ENCODE measurements at regions not wholly inside any gene's neighbourhood (a gene's known extent, or its start where the extent isn't known, plus 50 kb on each side); places are given as distances from the start of the nearest gene placed in this dataset.
"Not testable (repeated sequence)": the region's sequence is repeated elsewhere in the genome, so short reads cannot be mapped to it uniquely, and the experiment has no call there.

GRCh38 chr14:98223710-98224109 lies 1048.3 kb downstream of the BCL11B start:
- not testable (repeated sequence) for DNase-seq

- no peak for DNase-seq
These were observed 1045.6 kb downstream of the BCL11B start for GRCh38 chr14:98226411-98226810.

- no peak for DNase-seq
These were observed 1044.8 kb downstream of the BCL11B start for GRCh38 chr14:98227000-98227726.

- no peak for DNase-seq
These were observed 1044.3 kb downstream of the BCL11B start for GRCh38 chr14:98227727-98228111.

GRCh38 chr14:98229656-98230366 lies 1042.2 kb downstream of the BCL11B start:
- no peak for DNase-seq

GRCh38 chr14:98230411-98230810 lies 1041.6 kb downstream of the BCL11B start:
- no peak for DNase-seq

GRCh38 chr14:98231210-98231609 lies 1040.8 kb downstream of the BCL11B start:
- DNase-seq, result no peak

- no peak for DNase-seq
These were observed 1038.3 kb downstream of the BCL11B start for GRCh38 chr14:98233656-98234055.

- no peak for DNase-seq
These were observed 1037.8 kb downstream of the BCL11B start for GRCh38 chr14:98234208-98234607.

- DNase-seq, result no peak
These were observed 1035.7 kb downstream of the BCL11B start for GRCh38 chr14:98236314-98236713.

- DNase-seq, result no peak
These were observed 1034.1 kb downstream of the BCL11B start for GRCh38 chr14:98237939-98238338.

- no peak for DNase-seq
These were observed 1031.6 kb downstream of the BCL11B start for GRCh38 chr14:98240376-98240775.

- no peak for DNase-seq
These were observed 1029.1 kb downstream of the BCL11B start for GRCh38 chr14:98242903-98243302.

- DNase-seq, result no peak
These were observed 1028.7 kb downstream of the BCL11B start for GRCh38 chr14:98243332-98243731.

- no peak for DNase-seq
These were observed 1027.6 kb downstream of the BCL11B start for GRCh38 chr14:98244162-98244948.

- no peak for DNase-seq
These were observed 1026.9 kb downstream of the BCL11B start for GRCh38 chr14:98244966-98245569.

GRCh38 chr14:98249057-98249456 lies 1022.9 kb downstream of the BCL11B start:
- no peak for DNase-seq

GRCh38 chr14:98249476-98249875 lies 1022.5 kb downstream of the BCL11B start:
- no peak for DNase-seq

GRCh38 chr14:98252820-98253219 lies 1019.2 kb downstream of the BCL11B start:
- no peak for DNase-seq

GRCh38 chr14:98259881-98260280 lies 1012.1 kb downstream of the BCL11B start:
- no peak for DNase-seq

- DNase-seq, result no peak
These were observed 1009.4 kb downstream of the BCL11B start for GRCh38 chr14:98262566-98262965.

- DNase-seq, result no peak
These were observed 1002.5 kb downstream of the BCL11B start for GRCh38 chr14:98269533-98269932.

GRCh38 chr14:98270201-98270600 lies 1001.8 kb downstream of the BCL11B start:
- DNase-seq, result no peak

Data from DMS53 (cell line).